OCI-LY1 (cell line): ENCODE measurements at regions not wholly inside any gene's neighbourhood (a gene's known extent, or its start where the extent isn't known, plus 50 kb on each side); places are given as distances from the start of the nearest gene placed in this dataset.

Experiments
- H2AFZ ChIP-seq: fragments of 200-600 bp; sonication (generic), shearing (Covaris generic); 2 replicates; pipeline ENCODE4 v1.6.0; 2014; ENCODE audit warnings: antibody characterized with exemption, mild to moderate bottlenecking, low read length
- H3F3A ChIP-seq: fragments of 200-600 bp; sonication (generic), shearing (Covaris generic); 2 replicates; pipeline ENCODE4 v1.6.0; 2014; ENCODE audit warnings: mild to moderate bottlenecking, antibody characterized with exemption, low read length, moderate library complexity; ENCODE audit not compliant: insufficient read depth
- H3K27ac ChIP-seq: fragments of 200-600 bp; sonication (generic); 2 replicates; pipeline ENCODE4 v1.5.1; 2014; ENCODE audit warnings: low read length, mixed run types, mild to moderate bottlenecking, low read depth; ENCODE audit not compliant: poor library complexity, severe bottlenecking
- H3K27me3 ChIP-seq: fragments of 200-600 bp; sonication (generic); 2 replicates; pipeline ENCODE4 v1.6.0; 2014; ENCODE audit warnings: antibody characterized with exemption, mild to moderate bottlenecking, low read length, moderate library complexity; ENCODE audit not compliant: insufficient read depth
- H3K36me3 ChIP-seq: fragments of 200-600 bp; sonication (generic); 2 replicates; pipeline ENCODE4 v1.6.1; 2014; ENCODE audit warnings: mild to moderate bottlenecking, antibody characterized with exemption, low read length, moderate library complexity, mixed read lengths; ENCODE audit not compliant: insufficient read depth
- H3K4me1 ChIP-seq: fragments of 200-600 bp; sonication (generic); 2 replicates; pipeline ENCODE4 v1.5.1; 2014; ENCODE audit warnings: mild to moderate bottlenecking, low read length, moderate library complexity; ENCODE audit not compliant: insufficient read depth, severe bottlenecking
- H3K4me2 ChIP-seq: fragments of 200-600 bp; sonication (generic), shearing (Covaris generic); 2 replicates; pipeline ENCODE4 v1.6.1; 2014; ENCODE audit warnings: low read length
- H3K4me3 ChIP-seq: fragments of 200-600 bp; sonication (generic); 2 replicates; pipeline ENCODE4 v1.5.1; 2014; ENCODE audit warnings: low read length, low read depth, mild to moderate bottlenecking, mixed read lengths; ENCODE audit not compliant: poor library complexity, severe bottlenecking
- H3K79me2 ChIP-seq: fragments of 200-600 bp; shearing (Covaris generic); 2 replicates; pipeline ENCODE4 v1.6.1; 2016; ENCODE audit warnings: mixed run types, low read length, mixed read lengths; ENCODE audit not compliant: insufficient read depth
- H3K9ac ChIP-seq: fragments of 200-600 bp; sonication (generic), shearing (Covaris generic); 2 replicates; pipeline ENCODE4 v1.6.1; 2014; ENCODE audit warnings: mild to moderate bottlenecking, low read length, mixed read lengths
- H3K9me2 ChIP-seq: fragments of 200-600 bp; sonication (generic), shearing (Covaris generic); 2 replicates; pipeline ENCODE4 v1.6.1; 2014; ENCODE audit warnings: low read depth, mild to moderate bottlenecking, low read length, mixed read lengths
- H3K9me3 ChIP-seq: fragments of 200-600 bp; shearing (Covaris generic); 2 replicates; pipeline ENCODE4 v1.6.1; 2014; ENCODE audit warnings: low read length, mixed read lengths
- H4K20me1 ChIP-seq: fragments of 200-600 bp; sonication (generic), shearing (Covaris generic); 2 replicates; pipeline ENCODE4 v1.6.0; 2016; ENCODE audit warnings: mild to moderate bottlenecking, low read length; ENCODE audit not compliant: insufficient read depth
- EZH2 ChIP-seq: fragments of 200-600 bp; sonication (generic), shearing (Covaris generic); IDR thresholded peaks from 2 replicates; pipeline ENCODE4 v1.8.0; 2017; ENCODE audit warnings: borderline replicate concordance, mixed run types, mild to moderate bottlenecking, antibody characterized with exemption, low read length, moderate library complexity, mixed read lengths
- TF ChIP-seq, protein P1 (sequence below): fragments of 200-600 bp; sonication (generic), shearing (Covaris generic); IDR thresholded peaks from 2 replicates; pipeline ENCODE4 v1.5.1; 2017; ENCODE audit warnings: mild to moderate bottlenecking, antibody characterized with exemption, low read length, moderate library complexity, mixed read lengths

DNA sequence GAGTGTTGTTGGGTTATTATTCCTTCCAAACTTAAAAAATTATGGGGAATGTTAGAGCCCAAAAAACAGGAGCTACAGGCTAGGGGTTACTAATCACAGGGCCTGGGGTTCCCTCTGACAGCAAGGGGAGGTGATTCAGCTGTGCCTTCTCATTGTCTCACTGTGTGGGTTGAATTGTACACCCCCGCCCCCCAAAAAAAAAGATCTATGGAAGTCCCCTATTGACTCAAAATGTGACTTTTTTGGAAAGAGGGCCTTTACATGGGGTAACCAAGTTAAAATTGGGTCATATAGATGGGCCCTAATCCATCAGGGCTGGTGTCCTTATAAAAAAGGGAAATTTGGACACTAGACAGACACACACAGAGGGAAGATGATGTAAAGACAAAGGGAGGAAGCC is 190.2 kb downstream of the SOX9 start:
- Histone ChIP-seq H3K4me1 (no peaks in the 10 kb centered on the region), H4K20me1 (no peaks in the 10 kb centered on the region), H3K9me2 (no peaks in the 10 kb centered on the region), H3K79me2 (no peaks in the 10 kb centered on the region), H3K27me3 (no peaks in the 10 kb centered on the region), H3K9ac (no peak overlapping the region), H2AFZ (no peak overlapping the region), H3F3A (no peaks in the 10 kb centered on the region), H3K9me3 (no peaks in the 10 kb centered on the region), H3K4me2 (no peak overlapping the region), H3K4me3 (no peak overlapping the region), H3K27ac (no peak overlapping the region), H3K36me3 (no peaks in the 10 kb centered on the region)
- no peak for TF ChIP-seq EZH2
- TF ChIP-seq, protein P1, sequence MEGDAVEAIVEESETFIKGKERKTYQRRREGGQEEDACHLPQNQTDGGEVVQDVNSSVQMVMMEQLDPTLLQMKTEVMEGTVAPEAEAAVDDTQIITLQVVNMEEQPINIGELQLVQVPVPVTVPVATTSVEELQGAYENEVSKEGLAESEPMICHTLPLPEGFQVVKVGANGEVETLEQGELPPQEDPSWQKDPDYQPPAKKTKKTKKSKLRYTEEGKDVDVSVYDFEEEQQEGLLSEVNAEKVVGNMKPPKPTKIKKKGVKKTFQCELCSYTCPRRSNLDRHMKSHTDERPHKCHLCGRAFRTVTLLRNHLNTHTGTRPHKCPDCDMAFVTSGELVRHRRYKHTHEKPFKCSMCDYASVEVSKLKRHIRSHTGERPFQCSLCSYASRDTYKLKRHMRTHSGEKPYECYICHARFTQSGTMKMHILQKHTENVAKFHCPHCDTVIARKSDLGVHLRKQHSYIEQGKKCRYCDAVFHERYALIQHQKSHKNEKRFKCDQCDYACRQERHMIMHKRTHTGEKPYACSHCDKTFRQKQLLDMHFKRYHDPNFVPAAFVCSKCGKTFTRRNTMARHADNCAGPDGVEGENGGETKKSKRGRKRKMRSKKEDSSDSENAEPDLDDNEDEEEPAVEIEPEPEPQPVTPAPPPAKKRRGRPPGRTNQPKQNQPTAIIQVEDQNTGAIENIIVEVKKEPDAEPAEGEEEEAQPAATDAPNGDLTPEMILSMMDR, result no peak

DNA sequence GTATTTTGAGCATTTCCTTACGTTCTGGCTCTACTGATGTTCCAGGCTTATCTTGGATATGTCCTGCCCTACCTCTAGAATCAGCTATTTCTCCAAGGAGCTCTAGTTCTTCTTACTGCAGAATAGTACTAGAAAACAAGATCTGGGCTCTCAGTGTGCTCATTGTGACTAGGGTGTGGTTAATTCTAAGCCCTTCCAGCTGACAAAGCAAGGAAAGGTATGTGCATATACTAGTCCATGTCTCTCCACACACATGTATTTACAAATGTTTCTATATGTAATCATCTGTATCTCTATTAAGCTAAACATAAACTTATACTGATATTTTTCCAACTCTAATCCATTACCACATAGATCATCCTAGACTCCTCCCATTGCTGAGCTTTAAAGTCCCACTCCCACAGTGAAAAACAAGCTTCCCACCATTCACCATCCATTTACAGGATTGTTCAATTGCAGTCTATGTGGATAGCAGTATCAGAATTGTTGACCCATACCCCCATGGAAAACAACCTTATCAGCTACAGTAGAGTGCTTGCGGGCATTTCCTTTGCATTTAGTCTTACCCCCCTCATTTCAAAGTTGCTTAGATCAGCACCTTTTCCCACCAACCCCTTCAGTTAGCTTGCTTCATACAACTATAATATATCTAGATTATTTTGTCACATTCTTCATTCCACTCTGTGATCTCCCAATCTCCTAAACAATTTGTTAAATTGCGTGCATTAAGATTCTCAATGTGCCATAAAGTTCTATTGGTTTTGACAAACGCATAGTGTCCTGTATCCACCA is 194.5 kb downstream of the SOX9 start:
- Histone ChIP-seq H3K36me3 (no peaks in the 10 kb centered on the region), H3K4me1 (no peaks in the 10 kb centered on the region), H3K4me3 (no peak overlapping the region), H2AFZ (no peak overlapping the region), H4K20me1 (no peaks in the 10 kb centered on the region), H3K9ac (no peak overlapping the region), H3K4me2 (no peak overlapping the region), H3F3A (no peaks in the 10 kb centered on the region), H3K27me3 (peaks cover 4% of the 10 kb centered on the region; the same call in 1 of the 2 replicates), H3K79me2 (no peaks in the 10 kb centered on the region), H3K27ac (no peak overlapping the region), H3K9me3 (no peaks in the 10 kb centered on the region), H3K9me2 (no peaks in the 10 kb centered on the region)
- no peak for TF ChIP-seq EZH2
- TF ChIP-seq, protein P1, result no peak

DNA sequence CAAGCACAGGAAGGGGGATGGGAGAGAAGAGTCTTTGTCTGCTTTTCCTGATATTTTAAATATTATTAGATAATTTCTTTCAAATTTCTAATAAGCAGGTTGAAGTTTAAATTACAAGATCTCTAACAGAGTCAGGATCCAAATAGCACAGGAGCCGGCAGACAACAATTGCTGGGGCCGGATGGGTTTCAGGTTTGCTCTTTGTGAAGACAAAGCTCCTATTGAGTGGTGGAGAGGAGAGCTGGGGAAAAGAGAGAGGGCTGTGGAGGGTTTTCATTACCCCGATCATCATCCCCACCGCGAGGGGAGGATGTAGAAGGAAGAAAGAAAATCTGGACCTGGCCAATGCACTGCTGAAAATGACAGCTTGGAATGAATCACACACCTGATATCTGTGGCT is 197.3 kb downstream of the SOX9 start:
- Histone ChIP-seq H3K9me3 (no peaks in the 10 kb centered on the region), H3K27ac (no peak overlapping the region), H3K4me1 (no peaks in the 10 kb centered on the region), H3F3A (no peaks in the 10 kb centered on the region), H3K9me2 (no peaks in the 10 kb centered on the region), H3K27me3 (peaks cover 4% of the 10 kb centered on the region; the same call in 1 of the 2 replicates), H3K79me2 (no peaks in the 10 kb centered on the region), H3K4me3 (no peak overlapping the region), H4K20me1 (no peaks in the 10 kb centered on the region), H3K9ac (no peak overlapping the region), H2AFZ (no peak overlapping the region), H3K36me3 (no peaks in the 10 kb centered on the region), H3K4me2 (no peak overlapping the region)
- TF ChIP-seq, protein P1, result no peak
- no peak for TF ChIP-seq EZH2
